C1 segment of cervical spinal cord (tissue), 14 donors: ENCODE measurements at regions not wholly inside any gene's neighbourhood (a gene's known extent, or its start where the extent isn't known, plus 50 kb on each side); places are given as distances from the start of the nearest gene placed in this dataset.

Source experiments
- DNase-seq, 14 donors: peaks; one replicate each; lab custom pipeline; 2025; lab: John Stamatoyannopoulos, UW

DNA sequence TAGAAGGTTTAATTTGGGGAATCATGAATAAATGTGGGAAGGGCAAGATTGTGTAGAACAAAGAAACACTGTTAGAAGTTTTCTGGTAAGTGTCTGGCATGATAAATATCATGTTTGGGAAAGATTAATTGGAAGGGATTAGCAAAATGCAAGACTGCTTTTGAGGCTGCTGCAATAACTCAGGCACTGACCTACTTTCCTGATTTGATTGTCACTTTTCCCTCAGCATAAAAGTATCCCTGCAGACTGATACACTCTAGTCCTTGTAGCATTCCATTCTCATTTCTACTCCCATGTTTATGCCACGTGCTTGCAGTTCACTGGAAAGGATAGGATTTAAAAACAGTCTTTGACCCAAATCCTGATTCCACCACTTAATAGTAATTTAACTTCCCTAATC, 303.3 kb upstream of the SEMA3A start:
- DNase-seq: no peak

DNA sequence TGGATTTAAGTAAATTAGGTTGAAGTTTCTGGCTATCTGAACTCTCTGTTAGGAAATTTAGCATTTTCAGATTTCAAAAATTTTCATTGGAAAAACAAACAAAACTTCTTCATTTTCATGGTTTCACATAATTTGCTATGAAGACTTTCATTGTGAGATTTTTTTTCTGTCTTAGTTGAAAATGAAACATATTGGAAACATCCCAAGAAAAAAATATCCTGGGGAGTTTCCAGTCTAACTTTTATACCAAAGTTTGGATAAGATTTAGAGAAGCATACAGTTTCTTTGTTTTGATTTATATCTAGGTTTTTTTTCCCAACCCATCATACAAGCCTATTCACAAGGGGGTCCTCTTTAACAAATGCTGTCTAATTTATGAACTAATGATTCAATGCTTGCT, 300.5 kb upstream of the SEMA3A start:
- no peak for DNase-seq

DNA sequence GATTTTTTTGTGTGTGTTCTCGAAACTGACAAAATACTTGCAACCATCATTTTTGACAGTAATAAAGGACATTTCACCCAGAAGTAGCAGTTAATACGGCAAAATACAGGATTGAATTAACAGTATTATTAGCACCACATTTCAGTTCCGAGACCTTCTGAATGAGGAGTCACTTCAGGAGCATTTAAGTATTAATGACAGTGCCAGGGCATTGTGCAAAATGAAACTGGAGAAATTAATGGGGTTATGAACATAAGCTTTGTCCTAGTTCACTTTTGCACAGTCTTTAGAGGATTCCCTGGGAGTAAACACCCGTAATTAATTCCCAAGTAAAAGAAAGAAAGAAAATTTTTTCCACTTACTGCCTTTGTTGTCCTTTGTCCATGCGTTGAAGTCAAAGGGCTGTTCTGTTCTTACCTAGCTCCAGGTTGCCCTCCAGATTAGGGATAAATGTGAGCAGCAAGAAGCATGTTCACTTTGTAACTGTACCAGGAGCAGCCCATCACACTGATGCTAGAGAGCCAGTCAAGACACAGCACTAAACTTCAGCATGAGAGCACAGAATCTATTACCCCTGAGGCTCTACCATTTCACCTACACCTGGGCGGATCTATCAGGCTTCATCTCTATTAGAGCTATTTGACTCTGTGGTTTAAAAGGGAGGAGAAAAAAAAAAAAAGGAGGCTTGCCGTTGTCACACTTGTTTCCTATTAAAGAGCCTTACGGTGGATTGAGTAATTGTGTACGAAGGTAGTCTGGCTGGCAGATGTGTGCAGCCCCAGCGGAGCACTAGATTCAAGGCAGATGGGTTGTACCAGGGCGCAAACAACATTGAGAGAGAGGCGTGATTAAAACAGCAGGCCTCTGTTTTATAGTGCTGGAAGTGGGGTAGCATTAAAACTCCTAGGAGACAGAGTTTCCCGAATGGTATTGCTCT, 297.8 kb upstream of the SEMA3A start:
- DNase-seq: no peak

DNA sequence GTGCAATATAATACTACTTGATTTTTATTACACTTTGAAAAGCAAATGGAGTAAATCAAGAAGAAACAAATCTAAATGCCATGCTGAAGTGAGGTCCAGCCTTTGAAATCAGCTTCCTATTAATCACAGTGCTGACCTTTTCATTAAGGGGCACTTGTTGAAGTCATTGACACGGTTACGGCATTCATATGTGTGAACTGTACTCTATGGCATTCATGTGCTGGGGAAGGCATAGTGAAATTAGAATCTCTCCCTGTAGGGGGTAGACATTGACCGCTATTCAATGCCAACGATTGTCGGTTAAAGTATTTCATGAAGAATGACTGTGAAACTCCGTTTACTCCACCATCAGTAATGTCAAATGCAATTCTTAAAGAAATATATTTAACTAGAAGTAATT, 296.1 kb upstream of the SEMA3A start:
- DNase-seq: no peak

DNA sequence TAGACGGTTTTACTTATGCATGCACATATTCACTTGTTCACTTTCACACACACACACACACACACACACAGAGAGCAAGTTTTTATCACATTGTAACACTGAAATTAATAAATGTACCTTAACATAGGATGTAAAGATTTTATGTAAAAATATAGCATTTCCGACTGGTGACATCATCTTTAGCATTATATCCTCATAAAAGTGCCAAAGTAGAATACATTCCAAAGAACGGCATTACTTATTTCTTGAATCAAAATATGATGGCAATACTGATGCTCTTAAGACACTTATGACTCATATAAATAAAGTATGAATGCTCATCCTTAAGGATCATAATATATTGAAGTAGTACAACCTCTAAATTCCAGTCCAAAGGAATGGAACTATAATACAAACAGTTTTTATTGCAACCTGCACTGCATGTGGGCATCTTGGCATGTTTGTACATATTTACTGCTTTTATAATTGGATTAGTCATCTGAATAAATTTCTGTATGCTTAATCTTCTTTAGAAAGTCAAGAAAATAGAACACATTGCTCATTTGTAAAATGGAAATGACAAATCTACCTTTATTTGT, 290.0 kb upstream of the SEMA3A start:
- DNase-seq: no peak

DNA sequence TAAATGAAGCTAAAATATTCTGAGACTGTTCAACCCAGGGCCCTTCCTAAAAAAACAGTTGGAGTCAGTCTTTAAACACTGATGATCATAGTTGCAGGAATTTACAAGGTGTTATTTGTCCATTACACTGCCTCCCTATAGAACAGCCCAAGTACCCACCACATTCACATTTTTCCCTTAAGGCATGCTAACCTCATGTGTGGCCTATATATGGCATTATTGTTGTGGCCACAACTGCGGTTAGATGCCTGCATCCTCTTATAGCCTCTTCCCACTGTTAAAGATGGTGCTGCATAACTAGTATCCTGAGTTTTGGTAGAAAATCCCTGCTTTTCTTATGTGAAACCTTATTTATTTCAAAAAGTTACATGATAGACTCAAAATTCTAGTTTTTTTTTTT, 287.9 kb upstream of the SEMA3A start:
- no peak for DNase-seq

DNA sequence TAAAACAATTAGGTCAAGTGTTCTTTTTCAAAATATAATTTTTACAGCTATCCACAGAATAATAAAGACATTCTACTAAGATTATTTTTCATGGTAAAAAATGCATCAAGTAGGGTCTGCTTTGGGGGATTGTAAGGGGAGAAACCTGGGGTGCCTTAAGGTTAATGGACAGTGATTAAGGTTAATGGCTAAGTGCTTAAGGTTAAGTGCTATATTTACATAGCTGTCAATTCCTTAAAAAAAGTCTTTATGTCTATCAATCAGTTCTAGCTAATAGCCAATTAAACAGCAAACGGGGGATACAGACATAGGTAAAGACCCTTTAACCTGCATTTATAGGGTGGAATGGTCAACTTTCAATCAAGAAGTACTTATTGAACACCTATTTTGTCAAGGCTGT, 284.5 kb upstream of the SEMA3A start:
- DNase-seq: no peak

DNA sequence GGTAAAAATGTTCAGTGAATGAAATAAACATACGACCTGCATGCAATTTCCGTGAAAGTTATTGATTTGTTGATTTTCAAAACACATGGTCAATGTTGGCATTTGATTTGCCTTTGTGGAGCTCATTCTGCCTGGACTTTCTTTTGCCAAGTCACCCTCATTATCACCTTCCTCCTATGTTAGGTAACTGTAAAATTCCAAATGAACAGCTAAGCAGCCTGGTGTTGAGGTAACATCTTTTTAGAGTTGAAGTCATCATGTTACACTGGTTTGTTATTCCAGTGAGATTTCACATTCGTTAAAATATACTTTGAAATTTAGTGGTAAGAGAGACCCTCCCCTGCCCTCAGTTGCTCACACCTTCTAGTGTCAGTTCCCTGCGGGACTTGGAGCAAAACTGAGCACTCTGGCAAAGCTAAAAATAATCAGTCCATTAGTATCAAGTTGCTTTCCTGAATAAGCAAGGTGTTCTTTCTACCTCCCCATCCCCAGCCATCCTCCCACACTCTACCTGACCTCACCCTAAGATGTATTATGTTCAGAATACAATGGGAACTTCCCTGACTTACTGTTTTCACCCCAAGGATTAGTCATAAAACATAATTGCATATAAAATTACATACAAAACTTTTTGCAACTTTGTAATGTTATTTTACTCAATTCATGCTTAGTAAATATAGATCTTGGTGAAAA, 283.3 kb upstream of the SEMA3A start:
- DNase-seq: no peak

DNA sequence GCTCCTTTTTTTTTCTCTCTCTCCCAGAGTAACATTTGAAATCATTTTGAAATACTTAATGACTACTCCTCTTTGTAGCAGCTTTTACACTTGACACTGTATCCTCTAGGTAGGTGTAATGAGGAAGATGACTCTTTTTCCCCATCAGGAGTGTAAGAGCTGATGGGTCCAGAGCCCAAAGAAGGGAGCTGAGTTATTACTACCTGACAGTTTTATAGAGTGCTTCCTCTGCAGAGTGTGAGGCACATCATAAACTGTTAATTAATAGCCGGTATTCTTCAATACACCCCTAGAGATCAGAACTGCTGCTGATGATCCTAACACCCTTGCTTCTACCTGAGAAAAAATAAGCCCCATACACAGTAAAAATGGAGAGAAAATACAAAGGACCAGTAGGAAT, 279.8 kb upstream of the SEMA3A start:
- no peak for DNase-seq

DNA sequence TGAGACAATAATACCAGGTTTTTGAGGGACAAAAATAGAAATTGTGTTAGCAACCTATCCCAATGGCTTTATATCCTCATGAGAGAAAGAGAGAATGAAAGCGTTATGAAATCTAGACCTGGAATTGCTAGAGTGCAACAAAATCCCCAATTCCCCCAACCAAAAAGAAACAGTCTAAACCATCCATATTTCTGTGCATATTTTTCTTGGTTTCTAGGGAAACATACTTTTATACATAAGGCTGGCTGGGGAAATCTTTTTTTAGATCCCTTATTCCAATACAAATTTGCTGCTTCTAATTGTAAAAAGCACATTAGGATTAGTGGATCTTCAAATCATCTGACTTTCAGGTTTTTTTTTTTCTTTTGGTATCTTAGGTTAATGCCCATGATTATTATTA, 277.0 kb upstream of the SEMA3A start:
- DNase-seq: no peak

DNA sequence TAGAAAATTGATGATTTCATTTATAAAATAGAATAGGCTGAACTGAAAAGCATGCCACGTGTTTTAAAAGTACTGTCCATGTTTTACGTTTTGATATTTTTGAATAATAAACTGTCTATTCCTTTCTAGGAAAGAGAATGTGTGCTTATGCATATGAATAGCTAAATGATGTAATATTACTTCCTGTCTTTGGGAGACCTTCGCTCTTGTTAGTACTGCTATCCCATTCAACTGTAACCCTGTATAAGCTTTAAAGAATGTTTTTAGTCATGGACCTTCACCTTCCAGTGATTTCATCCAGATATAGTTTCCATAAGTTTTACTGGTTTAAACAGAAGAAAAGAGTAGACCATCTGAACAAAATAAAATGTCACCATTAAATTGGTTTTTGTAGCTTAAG, 274.4 kb upstream of the SEMA3A start:
- DNase-seq: no peak

DNA sequence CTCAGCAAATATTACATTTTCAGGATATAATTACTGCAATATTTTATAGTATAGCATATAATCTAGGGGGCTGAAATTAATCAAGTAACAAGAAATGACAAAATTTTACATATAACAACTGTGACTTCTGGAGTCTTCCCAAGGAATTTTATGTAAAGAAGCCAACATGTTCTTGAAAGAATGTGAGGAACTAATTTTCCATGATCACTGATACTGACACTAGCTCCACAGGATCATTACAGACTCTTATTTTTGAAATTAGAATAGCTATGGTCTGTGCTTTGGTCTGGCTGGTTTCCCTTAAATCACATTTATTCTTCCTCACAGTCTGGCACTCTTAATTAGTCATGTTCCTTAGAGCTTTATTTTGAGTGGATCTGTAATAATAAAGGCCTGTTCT, 267.7 kb upstream of the SEMA3A start:
- DNase-seq: no peak

DNA sequence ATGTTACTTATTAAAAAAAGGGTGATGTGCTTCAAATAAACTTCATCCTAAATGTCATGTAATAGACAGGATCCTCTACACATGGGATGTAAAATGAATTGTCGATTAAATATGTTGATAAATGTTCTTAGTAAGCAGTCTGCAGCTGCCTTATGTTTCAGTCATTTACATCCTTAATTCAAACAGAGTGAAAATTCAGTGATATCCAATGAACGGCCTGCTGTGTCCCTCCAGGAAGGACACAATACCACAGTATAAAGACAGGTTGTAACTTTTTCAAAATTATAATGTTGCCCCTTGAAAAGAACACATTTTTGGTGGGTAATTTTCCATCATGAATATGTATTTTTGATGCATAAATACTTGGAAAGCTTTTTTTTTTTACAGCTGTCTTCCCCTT, 266.5 kb upstream of the SEMA3A start:
- DNase-seq: no peak

DNA sequence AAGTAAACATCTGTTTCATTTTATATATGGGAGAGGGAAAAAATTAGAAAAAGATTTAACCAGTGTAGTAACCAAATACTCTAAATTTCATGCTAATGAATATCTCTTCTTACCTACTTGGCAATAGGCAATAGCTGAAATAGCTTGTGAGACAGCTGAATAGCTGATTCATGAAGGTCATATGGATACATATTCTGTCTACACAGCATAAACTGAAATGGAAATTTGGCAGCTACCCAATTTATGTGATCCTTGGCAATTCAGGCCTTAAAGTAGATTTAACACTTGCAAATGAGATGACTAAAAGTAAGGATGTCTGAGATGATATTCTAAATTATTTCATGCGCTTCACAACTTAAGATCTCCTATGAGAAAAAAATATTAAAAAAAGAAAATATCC, 261.2 kb upstream of the SEMA3A start:
- DNase-seq: no peak

DNA sequence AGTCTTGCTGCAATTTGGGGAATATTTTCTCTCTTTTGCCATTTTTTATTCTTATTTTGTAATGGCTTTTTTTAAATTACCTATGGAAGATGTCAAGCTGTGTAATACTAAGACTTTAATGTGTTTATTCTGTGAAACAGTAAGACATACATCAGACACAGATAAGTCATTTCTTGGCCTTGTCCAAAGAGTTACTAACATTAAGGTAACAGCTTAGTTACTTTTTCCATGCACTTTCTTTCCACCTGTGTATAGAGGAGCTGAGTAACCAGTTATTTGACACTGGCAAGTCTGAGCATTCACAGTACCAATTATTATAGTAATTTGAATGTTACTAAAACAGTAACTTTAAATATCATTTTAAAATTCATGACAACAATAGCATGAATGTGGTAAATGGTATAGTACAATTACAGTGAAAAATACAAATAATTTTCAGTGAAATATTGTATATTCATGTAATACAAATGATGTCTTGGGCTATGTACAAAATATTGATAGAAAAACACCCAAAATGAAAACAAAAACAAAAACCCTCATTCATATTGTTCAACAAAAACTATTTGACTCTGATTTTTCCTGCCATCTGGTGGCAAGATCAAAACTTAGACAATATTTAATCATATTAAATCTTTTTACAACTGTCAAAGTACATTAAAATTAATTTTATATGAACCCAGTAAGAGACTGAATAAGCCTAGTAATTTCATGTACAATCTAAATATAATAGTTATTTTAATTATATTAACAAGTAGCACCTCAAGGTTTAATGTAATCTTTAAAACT, 259.8 kb upstream of the SEMA3A start:
- DNase-seq: no peak

DNA sequence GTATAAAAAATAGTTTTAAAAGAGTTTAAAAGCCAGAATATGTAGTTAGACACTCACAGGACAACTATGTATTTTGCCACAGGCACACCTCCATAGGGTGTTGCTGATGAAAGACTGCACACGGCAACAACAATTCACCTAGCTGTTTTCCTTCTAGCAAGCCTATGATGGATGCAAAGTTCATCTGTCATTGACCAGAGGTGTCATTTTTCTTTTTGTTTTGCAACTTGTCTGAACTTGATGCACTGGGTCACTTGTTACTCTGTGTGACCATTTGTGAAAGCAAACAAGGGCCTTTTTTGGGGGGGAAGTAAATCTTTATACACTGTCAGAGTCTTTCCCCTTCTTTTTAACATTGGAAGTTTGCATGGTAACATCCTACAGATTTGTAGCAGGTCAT, 258.0 kb upstream of the SEMA3A start:
- no peak for DNase-seq

DNA sequence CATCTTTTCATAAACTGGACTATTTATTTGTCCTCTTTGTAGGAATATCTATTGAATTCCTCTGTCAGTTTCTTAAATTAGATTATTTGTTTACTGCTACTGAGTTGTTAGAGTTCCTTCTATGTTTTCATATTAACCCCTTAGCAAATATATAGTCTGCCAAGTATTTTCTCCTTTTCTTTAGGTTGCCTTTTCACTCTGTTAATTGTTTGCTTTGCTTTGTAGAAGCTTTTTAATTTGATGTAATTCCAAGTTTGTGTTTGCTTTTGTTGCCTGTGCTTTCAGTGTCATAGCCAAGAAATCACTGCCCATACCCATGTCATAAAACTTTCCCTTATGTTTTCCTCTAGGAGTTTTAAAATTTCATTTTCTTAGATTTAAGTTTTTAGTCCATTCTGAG, 256.2 kb upstream of the SEMA3A start:
- no peak for DNase-seq

DNA sequence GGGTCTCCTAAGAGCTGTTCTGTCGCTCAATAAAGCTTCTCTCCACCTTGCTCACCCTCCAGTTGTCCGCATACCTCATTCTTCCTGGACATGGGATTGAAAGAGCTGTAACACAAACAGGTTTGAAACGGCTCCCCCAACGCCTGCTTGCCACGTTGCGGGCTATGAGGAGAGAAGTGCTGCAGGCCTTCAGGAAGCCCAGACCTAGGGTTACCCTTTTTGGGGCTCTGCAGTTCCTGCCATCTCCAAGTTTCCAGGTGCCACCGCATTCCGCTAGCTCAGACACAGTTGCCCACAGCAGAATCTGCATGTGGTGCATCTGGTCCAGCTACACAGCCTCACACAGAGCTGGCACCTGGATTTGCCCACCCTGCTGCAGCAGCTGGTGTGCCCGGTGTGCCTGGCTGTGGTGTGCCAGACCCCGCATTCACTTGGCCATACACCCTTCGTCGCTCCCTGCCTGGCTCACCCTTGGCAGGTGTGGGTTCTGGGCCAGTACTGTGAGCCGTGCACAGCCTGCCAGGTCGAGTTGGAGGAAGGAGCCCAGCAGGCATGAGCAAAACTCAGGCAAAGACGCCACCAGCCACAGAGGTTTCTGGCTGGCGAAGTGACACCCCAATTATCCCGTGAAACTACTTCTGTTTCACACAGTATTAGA, 253.2 kb upstream of the SEMA3A start:
- no peak for DNase-seq

DNA sequence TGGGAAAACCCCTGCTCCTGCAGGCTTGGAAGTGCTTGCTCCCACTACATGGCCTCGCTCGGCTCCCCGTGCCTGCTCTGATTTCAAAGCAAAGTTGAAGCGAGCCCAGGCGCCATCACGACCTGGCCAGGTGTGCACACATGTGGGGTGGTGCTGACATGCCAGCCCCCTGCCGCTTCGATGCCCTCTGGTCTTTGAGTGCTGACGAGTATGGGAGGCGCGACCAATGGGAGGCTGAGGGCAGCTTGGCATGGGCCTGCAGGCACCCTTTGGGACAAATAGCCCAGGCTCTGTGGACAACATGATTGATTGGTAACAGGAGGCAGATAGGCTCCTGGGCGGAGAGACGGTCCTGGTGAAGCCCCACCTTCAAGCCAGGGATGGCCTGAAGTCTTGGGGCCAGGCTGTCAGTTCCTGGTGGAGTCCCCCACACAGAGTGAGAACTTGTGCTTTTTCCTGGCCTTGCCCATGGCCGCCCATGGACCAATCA, 252.4 kb upstream of the SEMA3A start:
- DNase-seq: no peak

DNA sequence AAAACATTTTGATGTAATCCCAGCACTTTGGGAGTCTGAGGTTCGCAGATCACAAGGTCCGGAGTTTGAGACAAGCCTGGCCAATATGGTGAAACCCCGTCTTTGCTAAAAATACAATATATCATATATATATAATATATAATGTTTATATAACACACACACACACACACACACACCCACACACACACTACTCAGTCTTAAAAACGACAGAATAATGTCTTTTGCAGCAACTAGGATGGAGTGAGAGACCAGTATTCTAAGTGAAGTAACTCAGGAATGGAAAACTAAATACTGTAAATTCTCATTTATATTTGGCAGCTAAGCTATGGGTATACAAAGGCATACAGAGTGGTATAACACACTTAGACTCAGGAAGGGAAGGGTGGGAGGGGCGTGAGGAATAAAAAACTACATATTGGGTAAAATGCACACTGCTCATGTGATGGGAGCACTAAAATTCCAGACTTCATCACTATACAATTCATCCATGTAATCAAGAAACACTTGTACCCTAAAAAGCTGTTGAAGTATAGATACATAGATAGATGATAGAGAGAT, 231.2 kb upstream of the SEMA3A start:
- no peak for DNase-seq

DNA sequence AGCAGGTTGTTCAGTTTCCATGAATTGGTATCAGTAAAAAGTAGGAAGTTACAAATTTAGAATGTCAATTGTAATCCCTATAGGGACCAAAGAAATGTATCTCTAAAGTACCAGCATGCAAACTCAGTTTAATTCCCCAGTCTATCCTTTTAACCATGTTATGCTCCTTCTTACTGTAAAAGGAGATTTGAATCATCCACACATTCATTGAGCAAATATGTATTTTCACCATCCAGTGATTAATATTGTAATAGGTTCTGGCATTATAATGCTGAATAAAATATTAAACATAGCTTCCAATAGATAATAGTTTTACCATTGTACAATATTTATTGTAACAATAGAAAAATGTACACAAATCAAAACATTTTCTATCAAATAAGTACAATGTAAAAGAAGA, 228.2 kb upstream of the SEMA3A start:
- no peak for DNase-seq
